GM23338 (cell line): ENCODE measurements at regions not wholly inside any gene's neighbourhood (a gene's known extent, or its start where the extent isn't known, plus 50 kb on each side); places are given as distances from the start of the nearest gene placed in this dataset.

Experiments
- ATAC-seq: fragments of 200-7000 bp; cut with Tn5 transposase; 3 replicates; pipeline ENCODE4 v1.9.1; 2020
- DNase-seq: peaks from one replicate; pipeline ENCODE4 v3.0.0-alpha.2; 2015; ENCODE audit warnings: low spot score
- H2AFZ ChIP-seq: fragments of 200-600 bp; sonication (generic); 2 replicates; pipeline ENCODE4 v1.8.0; 2016; ENCODE audit warnings: antibody characterized with exemption, mild to moderate bottlenecking, moderate library complexity
- H3F3A ChIP-seq: fragments of 200-600 bp; sonication (generic); replicated peaks from 2 replicates; pipeline ENCODE4 v1.8.0; 2017; ENCODE audit warnings: antibody characterized with exemption, mixed run types, low read depth
- H3K27ac ChIP-seq: fragments of 200-600 bp; sonication (generic); 2 replicates; pipeline ENCODE4 v1.6.1; 2016; ENCODE audit warnings: low read depth
- H3K27me3 ChIP-seq: fragments of 200-600 bp; sonication (generic); 2 replicates; pipeline ENCODE4 v1.8.0; 2016; ENCODE audit warnings: mild to moderate bottlenecking, mixed run types, moderate library complexity; ENCODE audit not compliant: insufficient read depth
- H3K36me3 ChIP-seq: fragments of 200-600 bp; sonication (generic); 2 replicates; pipeline ENCODE4 v1.8.0; 2016; ENCODE audit warnings: mild to moderate bottlenecking; ENCODE audit not compliant: insufficient read depth
- H3K4me1 ChIP-seq: fragments of 200-600 bp; sonication (generic); 2 replicates; pipeline ENCODE4 v1.8.0; 2016; ENCODE audit warnings: mild to moderate bottlenecking, moderate library complexity; ENCODE audit not compliant: insufficient read depth
- H3K4me2 ChIP-seq: fragments of 200-600 bp; sonication (generic); 2 replicates; pipeline ENCODE4 v1.7.1; 2017; ENCODE audit warnings: mixed run types
- H3K4me3 ChIP-seq: fragments of 200-600 bp; sonication (generic); 2 replicates; pipeline ENCODE4 v1.6.1; 2016; ENCODE audit warnings: mixed run types
- H3K79me2 ChIP-seq: fragments of 200-600 bp; sonication (generic); replicated peaks from 2 replicates; pipeline ENCODE4 v1.8.0; 2017; ENCODE audit warnings: mild to moderate bottlenecking; ENCODE audit not compliant: insufficient read depth
- H3K9me2 ChIP-seq: fragments of 200-600 bp; sonication (generic); 2 replicates; pipeline ENCODE4 v1.8.0; 2017; ENCODE audit not compliant: insufficient read depth
- H4K20me1 ChIP-seq: fragments of 200-600 bp; sonication (generic); replicated peaks from 2 replicates; pipeline ENCODE4 v1.8.0; 2017; ENCODE audit warnings: mild to moderate bottlenecking; ENCODE audit not compliant: insufficient read depth
- H3K27ac Mint-ChIP-seq: 2 replicates; pipeline ENCODE4 v1.8.0; 2020; ENCODE audit warnings: inconsistent platforms, mild to moderate bottlenecking, moderate library complexity, mixed read lengths
- H3K27me3 Mint-ChIP-seq: 3 replicates; pipeline ENCODE4 v1.8.0; 2022; ENCODE audit warnings: low read depth, mild to moderate bottlenecking, moderate library complexity, mixed read lengths, inconsistent platforms; ENCODE audit not compliant: insufficient read depth, poor library complexity
- H3K36me3 Mint-ChIP-seq: 3 replicates; pipeline ENCODE4 v1.8.0; 2021; ENCODE audit warnings: low read depth, mild to moderate bottlenecking, inconsistent platforms, moderate library complexity, mixed read lengths
- H3K4me1 Mint-ChIP-seq: 3 replicates; pipeline ENCODE4 v1.8.0; 2020; ENCODE audit warnings: mild to moderate bottlenecking, inconsistent platforms, mixed read lengths
- H3K4me3 Mint-ChIP-seq: 3 replicates; pipeline ENCODE4 v1.8.0; 2021; ENCODE audit warnings: moderate library complexity, mild to moderate bottlenecking, inconsistent platforms, mixed read lengths
- H3K9me3 Mint-ChIP-seq: 3 replicates; pipeline ENCODE4 v1.8.0; 2020; ENCODE audit warnings: moderate library complexity, mild to moderate bottlenecking, inconsistent platforms, mixed read lengths
- CTCF ChIP-seq, 2 experiments: fragments of 200-600 bp in 1 of 2; sonication (generic) in 1 of 2; conservative IDR thresholded peaks; 2 replicates each; pipeline versions ENCODE4 v1.5.1 to v1.6.1; 2016 to 2017; ENCODE audit warnings: antibody characterized with exemption in 2 of 2, low read depth in 2 of 2, mild to moderate bottlenecking in 2 of 2, moderate library complexity in 1 of 2
- ETS1 ChIP-seq: IDR thresholded peaks from 2 replicates; pipeline ENCODE4 v1.6.1; 2016; ENCODE audit warnings: antibody characterized with exemption
- EZH2 ChIP-seq: fragments of 200-600 bp; sonication (generic); IDR thresholded peaks from one replicate; pipeline ENCODE4 v1.8.0; 2017; ENCODE audit warnings: antibody characterized with exemption, mild to moderate bottlenecking, low read depth; ENCODE audit not compliant: unreplicated experiment
- EZH2phosphoT487 ChIP-seq: fragments of 200-600 bp; sonication (generic); IDR thresholded peaks from one replicate; pipeline ENCODE4 v1.8.1; 2018; ENCODE audit warnings: antibody characterized with exemption; ENCODE audit not compliant: unreplicated experiment
- REST ChIP-seq: IDR thresholded peaks from one replicate; pipeline ENCODE4 v1.6.1; 2018; ENCODE audit warnings: antibody characterized with exemption; ENCODE audit not compliant: unreplicated experiment
- ZNF331 ChIP-seq: fragments of 250-450 bp; sonication (Bioruptor Pico); IDR thresholded peaks from 2 replicates; pipeline ENCODE4 v1.5.0; 2020; ENCODE audit warnings: low read depth, mild to moderate bottlenecking, moderate library complexity
- ZNF462 ChIP-seq: fragments of 250-450 bp; sonication (Bioruptor Pico); IDR thresholded peaks from 2 replicates; pipeline ENCODE4 v1.5.0; 2020; ENCODE audit warnings: mild to moderate bottlenecking, moderate library complexity

- H3K27ac ChIP-seq = no peak overlapping the region
Measured at GRCh38 chr2:16513626-16514025, 152.0 kb downstream of the CYRIA start.

GRCh38 chr2:16511041-16511440 is 154.6 kb downstream of the CYRIA start:
- H3K79me2 ChIP-seq = no peaks in the 10 kb centered on the region
- no peaks in the 10 kb centered on the region for H3F3A ChIP-seq
- H2AFZ ChIP-seq = no peak overlapping the region
- peaks cover 10% of the 10 kb centered on the region for H3K27me3 ChIP-seq
- H3K36me3 Mint-ChIP-seq = no peaks in the 10 kb centered on the region
- peaks cover 9% of the 10 kb centered on the region for H3K4me1 ChIP-seq
- no peak overlapping the region for H3K4me2 ChIP-seq
- no peak for ATAC-seq
- DNase-seq = no peak
- peaks cover 5% of the 10 kb centered on the region for H3K27me3 Mint-ChIP-seq
- H3K27ac Mint-ChIP-seq = no peak overlapping the region
- H3K27ac ChIP-seq = no peak overlapping the region
- H3K4me1 Mint-ChIP-seq = peaks cover 15% of the 10 kb centered on the region
- no peaks in the 10 kb centered on the region for H4K20me1 ChIP-seq
- no peak overlapping the region for H3K4me3 ChIP-seq
- H3K9me2 ChIP-seq = no peaks in the 10 kb centered on the region
- H3K4me3 Mint-ChIP-seq = no peak overlapping the region
- TF ChIP-seq EZH2phosphoT487 (no peak), CTCF (conservative IDR thresholded peaks at IDR 0.05; ENCODE audit: low read depth in 2 of 2) (no peak), EZH2 (no peak), REST (no peak), ZNF331 (CRISPR knock-in tag) (no peak), ETS1 (no peak), ZNF462 (CRISPR knock-in tag) (no peak)
- H3K9me3 Mint-ChIP-seq = no peaks in the 10 kb centered on the region
- no peaks in the 10 kb centered on the region for H3K36me3 ChIP-seq

More at GRCh38 chr2:16513626-16514025, 152.0 kb downstream of the CYRIA start:
- Histone ChIP-seq H4K20me1 (no peaks in the 10 kb centered on the region), H3K4me3 (no peak overlapping the region), H3F3A (no peaks in the 10 kb centered on the region), H3K4me1 (no peaks in the 10 kb centered on the region), H3K9me2 (no peaks in the 10 kb centered on the region), H3K27me3 (no peaks in the 10 kb centered on the region), H3K4me2 (no peak overlapping the region), H2AFZ (no peak overlapping the region), H3K36me3 (no peaks in the 10 kb centered on the region), H3K79me2 (no peaks in the 10 kb centered on the region)
- DNase-seq (no peak), ATAC-seq (no peak)
- Mint-ChIP-seq H3K27me3 (peaks cover 2% of the 10 kb centered on the region), H3K4me3 (no peak overlapping the region), H3K4me1 (peaks cover 6% of the 10 kb centered on the region; the same call in 1 of the 3 replicates), H3K27ac (no peak overlapping the region), H3K36me3 (no peaks in the 10 kb centered on the region), H3K9me3 (no peaks in the 10 kb centered on the region)
- TF ChIP-seq ZNF331 (CRISPR knock-in tag) (no peak), EZH2 (no peak)
